Pancreas (tissue), 10 donors: ENCODE measurements at regions not wholly inside any gene's neighbourhood (a gene's known extent, or its start where the extent isn't known, plus 50 kb on each side); places are given as distances from the start of the nearest gene placed in this dataset.

Experiments
- ATAC-seq, 4 donors: fragments of 200-7000 bp; cut with Tn5 transposase; one replicate each; pipeline versions ENCODE4 v1.8.0 to v1.9.1; 2020; ENCODE audit warnings: mild to moderate bottlenecking in 4 of 4, moderate library complexity in 4 of 4
- DNase-seq, 6 donors: peaks; one replicate each; pipeline ENCODE4 v3.0.0-alpha.2; 2020
- FAIRE-seq: peaks from 2 replicates; lab custom pipeline; 2012; peaks lifted over from hg19 to GRCh38; lab: Jason Lieb, UNC
- H3K27ac ChIP-seq, 4 donors: fragments of 200-600 bp; sonication (generic); 1 replicate in 3 of 4; 2 replicates in 1 of 4; pipeline versions ENCODE4 v1.5.0 to v1.8.0; 2020
- H3K27me3 ChIP-seq, 4 donors: fragments of 200-600 bp; one replicate each; pipeline ENCODE4 v1.8.0; 2021
- H3K36me3 ChIP-seq, 3 donors: fragments of 200-600 bp; sonication (generic) in 1 of 3; one replicate each; pipeline versions ENCODE4 v1.5.0 to v1.8.0; 2020 to 2021
- H3K4me1 ChIP-seq, 3 donors: fragments of 200-600 bp; one replicate each; pipeline ENCODE4 v1.8.0; 2021
- H3K4me3 ChIP-seq, 4 donors: fragments of 200-600 bp; sonication (generic) in 2 of 4; one replicate each; pipeline versions ENCODE4 v1.5.0 to v1.8.0; 2020 to 2021
- H3K9me3 ChIP-seq, 4 donors: fragments of 200-600 bp; one replicate each; pipeline ENCODE4 v1.8.0; 2021
- CTCF ChIP-seq, 4 donors: fragments of 200-600 bp; sonication (generic) in 3 of 4; IDR thresholded peaks; one replicate each; pipeline versions ENCODE4 v1.5.0 to v1.8.0; 2021; ENCODE audit warnings: antibody characterized with exemption in 4 of 4
- WGBS, 2 donors: extraction: QIAGEN DNeasy Blood & Tissue Kit; methylation state at CpG; one replicate each; pipeline ENCODE4 v1.1.7; 2013; 5-methylcytosine and 5-hydroxymethylcytosine counted together
- intact Hi-C, 3 donors: fragments of 100-400 bp; cut with DNase I; formaldehyde crosslinking; loops; one replicate each; pipeline versions ENCODE4 v1.11.1 to v1.14.2; 2022
- donor health status: healthy with polysubstance abuse.
- donor health status: DM: no; HTN: no; CAD: no; lungs with moderate emphysema.
- donor health status: DM: no; HTN: no; CAD: no.
- donor health status: control.
- donor health status: control.
- donor health status: Bipolar disorder and iron deficiency.
- donor health status: DM: yes; HTN: yes; CAD: no.
- donor health status: DM: no; HTN: no; CAD: no.
- donor health status: DM: no; HTN: no; CAD: no.
- donor health status: DM: yes; HTN: yes; CAD: no.

DNA sequence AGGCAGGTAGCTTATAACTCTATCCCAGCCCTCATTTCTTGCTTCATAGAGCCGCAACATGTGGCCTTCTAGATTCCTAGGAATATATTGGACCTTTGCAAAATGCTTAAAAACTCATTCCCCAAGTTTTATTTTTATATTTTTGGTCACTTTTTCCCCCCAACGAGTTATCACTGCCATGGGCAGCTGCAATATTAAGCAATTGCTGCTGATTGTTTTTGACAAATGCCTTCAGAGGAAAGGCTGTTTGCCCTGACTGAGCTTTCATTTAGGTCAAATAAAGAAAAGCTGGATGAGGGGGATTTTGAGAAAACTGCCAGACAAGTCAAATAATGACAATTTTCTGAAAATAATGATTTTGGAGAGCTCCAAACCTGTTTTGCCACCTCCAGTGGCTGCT, 976.9 kb upstream of the MBL2 start:
- ATAC-seq = no peak
- no peak overlapping the region for H3K27ac ChIP-seq
- WGBS, 2 donors = 52 to 60% methylated on average over 2 of the region's 2 CpGs
- no peak overlapping the region for H3K4me3 ChIP-seq
- no peaks in the 10 kb centered on the region for H3K4me1 ChIP-seq
- H3K9me3 ChIP-seq = no peaks in the 10 kb centered on the region
- FAIRE-seq = no peak
- TF ChIP-seq CTCF (IDR thresholded peaks at IDR 0.05) = no peak
- H3K36me3 ChIP-seq = no peaks in the 10 kb centered on the region
- intact Hi-C loops = no loop called here
- DNase-seq = no peak
- no peaks in the 10 kb centered on the region for H3K27me3 ChIP-seq

DNA sequence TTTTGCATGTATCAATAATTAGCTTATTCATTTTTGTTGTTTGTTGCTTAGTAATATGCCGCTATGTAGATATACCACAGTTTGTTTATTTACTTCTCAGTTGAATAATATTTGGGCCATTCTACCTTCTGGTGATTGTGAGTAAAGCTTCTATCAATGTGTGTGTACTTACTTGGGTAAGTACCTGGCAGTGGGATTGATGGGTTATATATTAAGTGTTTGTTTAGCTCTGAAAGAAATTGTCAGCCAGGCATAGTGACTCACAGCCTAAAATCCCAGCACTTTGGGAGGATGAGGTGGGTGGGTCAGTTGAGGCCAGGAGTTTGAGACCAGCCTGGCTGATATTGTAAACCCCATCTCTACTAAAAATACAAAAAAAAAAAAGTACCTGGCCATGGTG, 975.7 kb upstream of the MBL2 start:
- H3K27me3 ChIP-seq = no peaks in the 10 kb centered on the region
- FAIRE-seq (no peak), DNase-seq (no peak), ATAC-seq (no peak)
- H3K4me1 ChIP-seq = no peaks in the 10 kb centered on the region
- no peak overlapping the region for H3K27ac ChIP-seq
- no peak for TF ChIP-seq CTCF (IDR thresholded peaks at IDR 0.05)
- H3K9me3 ChIP-seq = no peaks in the 10 kb centered on the region
- no peak overlapping the region for H3K4me3 ChIP-seq
- WGBS, 2 donors = 90% methylated on average over 1 of the region's 1 CpG
- H3K36me3 ChIP-seq = no peaks in the 10 kb centered on the region
- intact Hi-C loops = no loop called here

GRCh38 chr10:53744746-53745145, 972.2 kb upstream of the MBL2 start:
- no peak overlapping the region for H3K4me3 ChIP-seq
- ATAC-seq (no peak), DNase-seq (no peak), FAIRE-seq (no peak)
- no peaks in the 10 kb centered on the region for H3K27me3 ChIP-seq
- no peaks in the 10 kb centered on the region for H3K36me3 ChIP-seq
- TF ChIP-seq CTCF (IDR thresholded peaks at IDR 0.05) = no peak
- no peak overlapping the region for H3K27ac ChIP-seq
- H3K4me1 ChIP-seq = no peaks in the 10 kb centered on the region
- intact Hi-C loops = no loop called here
- no peaks in the 10 kb centered on the region for H3K9me3 ChIP-seq

DNA sequence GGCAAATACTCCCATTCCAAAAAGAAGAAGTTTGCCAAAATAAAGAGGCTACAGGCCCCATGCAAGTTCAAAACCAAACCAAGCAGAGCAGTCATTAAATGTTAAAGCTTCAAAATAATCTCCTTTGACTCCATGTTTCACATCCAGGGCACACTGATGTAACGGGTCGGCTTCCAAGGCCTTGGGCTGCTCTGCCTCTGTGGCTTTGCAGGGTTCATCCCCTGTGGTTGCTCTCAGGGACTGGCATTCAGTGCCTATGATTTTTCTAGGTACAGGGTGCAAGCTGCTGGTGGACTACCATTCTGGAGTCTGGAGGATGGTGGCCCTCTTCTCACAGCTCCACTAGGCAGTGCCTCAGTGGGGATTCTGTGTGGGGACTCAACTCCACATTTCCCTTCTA, 971.6 kb upstream of the MBL2 start:
- TF ChIP-seq CTCF (IDR thresholded peaks at IDR 0.05) = no peak
- FAIRE-seq (no peak), DNase-seq (no peak)

DNA sequence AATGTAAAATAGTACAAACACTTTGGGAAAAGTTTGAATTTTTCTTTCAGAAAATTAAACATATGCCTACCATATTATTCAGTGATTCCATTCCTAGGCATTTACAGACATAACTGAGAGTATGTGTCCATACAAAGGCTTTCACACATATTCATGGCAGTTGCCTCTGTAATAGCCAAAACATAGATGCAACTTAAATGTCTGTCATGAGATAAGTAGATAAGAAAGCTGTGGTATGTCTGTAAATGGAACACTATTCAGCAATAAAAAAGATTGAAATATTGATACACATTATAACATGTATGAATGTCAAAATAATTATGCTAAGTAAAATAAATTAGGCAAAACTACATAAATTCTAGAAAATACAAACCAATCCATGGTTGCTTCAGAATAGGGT, 964.5 kb upstream of the MBL2 start:
- ATAC-seq = no peak
- Histone ChIP-seq H3K9me3 (no peaks in the 10 kb centered on the region), H3K27ac (no peak overlapping the region), H3K4me3 (no peak overlapping the region), H3K27me3 (no peaks in the 10 kb centered on the region), H3K36me3 (no peaks in the 10 kb centered on the region), H3K4me1 (no peaks in the 10 kb centered on the region)
- no peak for FAIRE-seq
- TF ChIP-seq CTCF (IDR thresholded peaks at IDR 0.05) = no peak
- intact Hi-C loops = no loop called here
- DNase-seq = no peak

More for the DNA sequence above, 971.6 kb upstream of the MBL2 start:
- no peak overlapping the region for H3K27ac ChIP-seq
- 75 to 89% methylated on average over 2 of the region's 2 CpGs for WGBS, 2 donors
- no peaks in the 10 kb centered on the region for H3K36me3 ChIP-seq
- intact Hi-C loops = no loop called here
- H3K4me1 ChIP-seq = no peaks in the 10 kb centered on the region
- no peak overlapping the region for H3K4me3 ChIP-seq
- H3K27me3 ChIP-seq = no peaks in the 10 kb centered on the region
- ATAC-seq = no peak
- no peaks in the 10 kb centered on the region for H3K9me3 ChIP-seq
